ENCODE measurements at regions not wholly inside any gene's neighbourhood (a gene's known extent, or its start where the extent isn't known, plus 50 kb on each side); places are given as distances from the start of the nearest gene placed in this dataset.

DNA sequence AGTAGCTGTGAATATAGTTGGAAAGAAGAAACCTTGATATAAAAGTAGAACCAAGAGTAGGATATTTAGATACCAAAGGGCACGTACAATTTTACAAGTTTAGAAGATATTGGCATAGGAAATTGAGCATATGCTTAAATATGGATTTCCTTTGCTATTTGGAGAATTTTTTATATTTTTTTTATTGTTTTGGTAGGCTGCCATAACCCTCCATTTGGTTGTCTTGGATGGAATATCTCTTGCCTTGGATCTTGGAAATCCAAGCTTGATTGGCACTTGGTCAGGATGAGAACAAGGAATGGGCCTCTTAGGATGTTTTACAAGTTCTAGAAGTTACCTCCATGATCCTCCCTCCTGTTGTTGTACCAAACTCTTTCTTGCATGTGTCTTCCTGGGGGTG, 297.1 kb downstream of the PRL start:
- H3K36me3 ChIP-seq: no peaks in the 10 kb centered on the region
- no peak for DNase-seq (ENCODE audit: extremely low spot score)
- no peaks in the 10 kb centered on the region for H3K27me3 ChIP-seq
- H3K4me1 ChIP-seq: peaks cover 6 to 59% (median 51%) of the 10 kb centered on the region in 4 donors
- intact Hi-C loops (cut with DNase I): no loop called here
- no peak for TF ChIP-seq CTCF (IDR thresholded peaks at IDR 0.05)
- TF ChIP-seq POLR2A (IDR thresholded peaks at IDR 0.05; ENCODE audit: low read depth): no peak
- no peak for TF ChIP-seq POLR2AphosphoS5 (IDR thresholded peaks at IDR 0.05)
- no peak for TF ChIP-seq EP300 (IDR thresholded peaks at IDR 0.05)
- peak overlapping the region in 1 of 4 donors; percentile 2 for H3K27ac ChIP-seq (replicated peaks in 1 of 4)
- no peak overlapping the region for H3K4me3 ChIP-seq
- no peaks in the 10 kb centered on the region for H3K9me3 ChIP-seq
- 82% methylated on average over 1 of the region's 1 CpG for WGBS

DNA sequence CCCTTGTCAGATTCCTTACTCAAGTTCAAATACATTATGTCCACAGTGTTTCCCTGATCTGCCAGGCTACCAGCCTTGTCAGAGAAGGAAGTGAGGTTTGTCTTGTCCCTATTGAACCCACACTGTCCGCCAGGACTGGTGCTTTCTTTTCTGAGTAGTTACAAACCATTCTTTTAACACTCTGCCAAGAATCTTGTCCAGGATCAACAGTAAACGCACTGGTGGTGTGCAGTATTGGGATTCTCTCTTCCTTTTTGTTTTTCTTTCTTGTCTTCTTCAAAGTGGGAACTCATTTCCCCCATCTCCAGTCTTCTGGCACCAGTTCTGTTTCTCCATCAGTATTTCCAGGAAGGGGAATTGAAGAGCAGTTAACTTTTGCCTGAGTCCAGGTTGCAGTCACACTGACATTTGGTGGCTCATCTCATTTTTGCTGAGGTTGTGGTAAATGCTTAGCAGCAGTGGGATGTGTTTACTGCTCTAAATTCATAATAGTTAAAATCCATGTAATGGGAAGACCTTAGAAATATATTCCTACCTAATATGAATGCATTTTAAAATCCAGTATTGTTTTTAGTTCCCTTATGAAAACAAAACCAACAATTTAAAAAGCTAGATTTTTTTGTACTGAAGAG, 295.3 kb downstream of the PRL start:
- Histone ChIP-seq H3K4me1 (peaks cover 6 to 59% (median 47%) of the 10 kb centered on the region in 4 donors), H3K4me3 (no peak overlapping the region), H3K36me3 (no peaks in the 10 kb centered on the region), H3K9me3 (peaks cover 0 to 4% (median 1%) of the 10 kb centered on the region in 4 donors), H3K27ac (replicated peaks in 1 of 4) (peak overlapping the region in 3 of 4 donors; percentile 18 to 42 (median 40)), H3K27me3 (no peaks in the 10 kb centered on the region)
- intact Hi-C loops (cut with DNase I): no loop called here
- TF ChIP-seq POLR2A (IDR thresholded peaks at IDR 0.05; ENCODE audit: low read depth) (no peak), POLR2AphosphoS5 (IDR thresholded peaks at IDR 0.05) (no peak), EP300 (IDR thresholded peaks at IDR 0.05) (no peak), CTCF (IDR thresholded peaks at IDR 0.05) (no peak)
- WGBS: 20% methylated on average over 2 of the region's 2 CpGs
- no peak for DNase-seq (ENCODE audit: extremely low spot score)

GRCh38 chr6:22003287-22003686, 293.5 kb downstream of the PRL start:
- Histone ChIP-seq H3K27me3 (no peaks in the 10 kb centered on the region), H3K9me3 (peaks cover 0 to 9% (median 4%) of the 10 kb centered on the region in 4 donors), H3K36me3 (no peaks in the 10 kb centered on the region), H3K4me1 (peaks cover 2 to 52% (median 42%) of the 10 kb centered on the region in 4 donors), H3K27ac (replicated peaks in 1 of 4) (no peak overlapping the region), H3K4me3 (no peak overlapping the region)
- 50% methylated on average over 3 of the region's 3 CpGs for WGBS
- DNase-seq (ENCODE audit: extremely low spot score): no peak
- no peak for TF ChIP-seq POLR2AphosphoS5 (IDR thresholded peaks at IDR 0.05)
- TF ChIP-seq CTCF (IDR thresholded peaks at IDR 0.05): no peak
- TF ChIP-seq POLR2A (IDR thresholded peaks at IDR 0.05; ENCODE audit: low read depth): no peak
- no peak for TF ChIP-seq EP300 (IDR thresholded peaks at IDR 0.05)
- intact Hi-C loops (cut with DNase I): no loop called here

DNA sequence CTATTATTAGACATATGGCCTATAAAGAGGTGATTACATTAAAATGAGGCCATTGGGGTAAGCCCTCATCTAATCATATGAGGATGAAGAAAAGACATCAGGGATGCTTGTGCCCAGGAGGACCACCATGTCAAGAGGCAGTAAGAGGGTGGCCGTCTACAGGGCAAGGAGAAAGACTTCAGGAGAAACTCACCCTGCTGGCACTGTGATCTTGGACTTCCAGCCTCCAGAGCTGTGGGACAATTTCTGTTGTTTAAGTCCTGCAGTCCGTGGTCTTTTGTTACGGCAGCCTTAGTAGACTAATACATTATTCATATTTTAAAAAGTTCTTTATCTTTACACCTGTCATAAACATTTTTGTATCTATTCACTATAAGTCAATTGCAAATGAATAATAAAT, 290.0 kb downstream of the PRL start:
- DNase-seq (ENCODE audit: extremely low spot score): no peak
- no peaks in the 10 kb centered on the region for H3K27me3 ChIP-seq
- intact Hi-C loops (cut with DNase I): no loop called here
- H3K9me3 ChIP-seq: peaks cover 0 to 9% (median 4%) of the 10 kb centered on the region in 4 donors
- TF ChIP-seq POLR2AphosphoS5 (IDR thresholded peaks at IDR 0.05) (no peak), POLR2A (IDR thresholded peaks at IDR 0.05; ENCODE audit: low read depth) (no peak), EP300 (IDR thresholded peaks at IDR 0.05) (no peak), CTCF (IDR thresholded peaks at IDR 0.05) (no peak)
- H3K27ac ChIP-seq (replicated peaks in 1 of 4): no peak overlapping the region
- peaks cover 0 to 21% (median 17%) of the 10 kb centered on the region in 4 donors for H3K4me1 ChIP-seq
- H3K36me3 ChIP-seq: no peaks in the 10 kb centered on the region
- 60% methylated on average over 3 of the region's 3 CpGs for WGBS
- no peak overlapping the region for H3K4me3 ChIP-seq

DNA sequence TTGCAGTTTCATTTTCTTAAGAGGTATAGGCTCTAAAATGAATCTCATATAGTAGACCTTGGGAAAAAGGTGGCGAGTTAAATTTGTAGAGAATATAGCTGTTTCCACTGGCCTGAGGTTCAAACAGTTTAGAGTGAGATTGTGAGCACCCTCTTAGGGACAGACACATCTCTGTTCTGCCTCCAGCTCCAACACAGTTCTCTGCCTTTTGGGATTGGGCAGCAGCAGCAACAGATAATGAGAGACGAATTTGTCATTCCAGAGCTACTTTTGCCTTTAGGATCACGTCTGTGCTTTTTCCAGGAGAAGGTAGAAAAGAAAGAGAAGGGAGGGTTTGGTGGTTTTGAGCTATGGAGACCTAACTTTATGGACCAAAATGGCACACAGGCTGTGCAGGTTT, 289.4 kb downstream of the PRL start:
- Histone ChIP-seq H3K4me1 (peaks cover 0 to 19% (median 14%) of the 10 kb centered on the region in 4 donors), H3K27ac (replicated peaks in 1 of 4) (no peak overlapping the region), H3K27me3 (no peaks in the 10 kb centered on the region), H3K36me3 (no peaks in the 10 kb centered on the region), H3K9me3 (peaks cover 0 to 9% (median 4%) of the 10 kb centered on the region in 4 donors), H3K4me3 (no peak overlapping the region)
- intact Hi-C loops (cut with DNase I): no loop called here
- DNase-seq (ENCODE audit: extremely low spot score): peak; percentile 64
- TF ChIP-seq POLR2A (IDR thresholded peaks at IDR 0.05; ENCODE audit: low read depth) (no peak), CTCF (IDR thresholded peaks at IDR 0.05) (no peak), EP300 (IDR thresholded peaks at IDR 0.05) (no peak), POLR2AphosphoS5 (IDR thresholded peaks at IDR 0.05) (no peak)
- WGBS: 50% methylated on average over 3 of the region's 3 CpGs

All from esophagus muscularis mucosa (tissue), 4 donors.